HG03066 (cell line): ENCODE measurements at regions not wholly inside any gene's neighbourhood (a gene's known extent, or its start where the extent isn't known, plus 50 kb on each side); places are given as distances from the start of the nearest gene placed in this dataset.
"Not testable (repeated sequence)": the region's sequence is repeated elsewhere in the genome, so short reads cannot be mapped to it uniquely, and the experiment has no call there.

ENCODE experiments used
- ATAC-seq: cut with Tn5 transposase; IDR thresholded peaks from one replicate; pipeline ENCODE4 v1.9.1; 2021; ENCODE audit warnings: low read depth; ENCODE audit not compliant: unreplicated experiment

DNA sequence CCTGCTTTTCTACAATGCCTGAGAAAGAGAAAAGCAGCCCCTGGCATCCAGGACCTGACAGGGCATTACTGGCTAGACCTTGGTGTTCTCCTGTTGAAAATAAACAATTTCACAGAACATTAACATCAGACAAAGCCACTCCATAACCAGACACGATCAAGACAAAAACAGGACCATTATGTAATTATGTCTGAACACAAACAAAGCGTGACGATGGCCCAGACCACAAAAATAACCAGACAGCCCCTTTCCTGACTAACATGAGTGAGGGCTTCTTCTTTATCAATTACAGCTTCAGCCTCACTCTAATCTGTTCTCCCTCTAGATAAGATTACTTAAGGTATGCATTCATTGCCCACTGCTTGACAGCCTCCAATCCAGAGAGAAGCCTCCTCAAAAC is 172.7 kb upstream of the LMCD1 start:
- ATAC-seq, result no peak

- no peak for ATAC-seq
These were observed 172.0 kb upstream of the LMCD1 start for GRCh38 chr3:8329598-8329997.

DNA sequence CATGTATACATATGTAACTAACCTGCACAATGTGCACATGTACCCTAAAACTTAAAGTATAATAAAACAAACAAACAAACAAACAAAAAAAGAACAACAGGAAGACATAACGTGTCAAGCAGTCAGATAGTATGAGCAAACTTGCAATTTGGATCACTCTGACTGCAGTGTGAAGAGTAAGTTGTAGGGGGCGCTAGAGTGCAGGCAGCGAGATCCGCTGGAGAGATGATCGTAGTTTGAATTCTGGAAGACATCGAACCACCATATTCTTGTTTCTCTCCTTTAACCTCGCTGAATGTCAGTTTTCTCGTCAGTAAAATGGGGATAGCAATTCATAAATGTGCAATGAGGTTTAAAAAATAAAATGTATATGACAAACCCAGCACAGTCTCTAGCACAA is 165.2 kb upstream of the LMCD1 start:
- no peak for ATAC-seq

GRCh38 chr3:8338424-8338823 is 163.2 kb upstream of the LMCD1 start:
- ATAC-seq, result no peak

DNA sequence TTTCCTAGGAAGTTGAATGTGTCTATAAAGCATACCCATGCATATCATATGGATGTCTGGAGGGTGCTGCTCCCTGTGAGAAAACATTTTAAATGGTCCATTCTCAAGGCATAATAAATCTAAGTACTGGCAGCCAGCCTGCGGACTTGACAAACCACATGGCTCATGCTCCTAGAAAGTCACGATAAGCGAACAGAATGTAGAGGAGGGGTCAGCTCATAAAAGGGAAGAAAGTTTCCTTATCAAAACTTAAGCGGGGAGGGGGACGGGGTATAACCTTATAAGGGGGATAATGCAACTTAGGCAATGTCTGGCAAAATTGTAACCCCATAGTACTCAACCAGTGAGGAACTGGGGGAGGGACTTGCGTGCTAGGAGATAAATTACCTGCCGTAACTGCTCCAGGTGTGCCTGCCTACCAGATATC is 159.8 kb upstream of the LMCD1 start:
- ATAC-seq, result no peak

DNA sequence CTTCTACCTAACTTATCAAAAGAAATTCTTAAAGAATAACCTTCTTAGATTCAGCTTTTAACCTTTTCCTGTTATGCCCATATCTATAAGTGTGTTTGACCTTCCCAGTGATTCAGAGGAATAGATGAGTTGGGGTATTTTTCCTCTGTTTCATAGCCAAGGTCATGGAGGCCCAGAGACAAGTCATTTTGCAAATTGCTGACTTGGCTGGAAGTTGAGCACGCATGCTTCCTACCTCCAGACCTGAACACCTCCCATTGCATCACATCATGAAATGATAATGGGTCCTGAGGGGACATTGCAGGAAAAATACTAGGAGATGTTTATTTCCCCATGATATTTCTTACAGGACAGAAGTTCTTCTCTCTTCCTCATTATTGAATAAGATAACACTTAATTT is 158.6 kb upstream of the LMCD1 start:
- no peak for ATAC-seq

- no peak for ATAC-seq
These were observed 156.2 kb upstream of the LMCD1 start for GRCh38 chr3:8345398-8345797.

- no peak for ATAC-seq
These were observed 153.5 kb upstream of the LMCD1 start for GRCh38 chr3:8348076-8348475.

GRCh38 chr3:8352475-8352874 is 149.1 kb upstream of the LMCD1 start:
- ATAC-seq, result no peak

- no peak for ATAC-seq
These were observed 148.3 kb upstream of the LMCD1 start for GRCh38 chr3:8353364-8353763.

GRCh38 chr3:8355346-8355745 is 146.3 kb upstream of the LMCD1 start:
- ATAC-seq, result no peak

GRCh38 chr3:8356066-8356465 is 145.6 kb upstream of the LMCD1 start:
- not testable (repeated sequence) for ATAC-seq

- no peak for ATAC-seq
These were observed 143.8 kb upstream of the LMCD1 start for GRCh38 chr3:8357859-8358258.

- ATAC-seq, result no peak
These were observed 142.5 kb upstream of the LMCD1 start for GRCh38 chr3:8359133-8359532.

DNA sequence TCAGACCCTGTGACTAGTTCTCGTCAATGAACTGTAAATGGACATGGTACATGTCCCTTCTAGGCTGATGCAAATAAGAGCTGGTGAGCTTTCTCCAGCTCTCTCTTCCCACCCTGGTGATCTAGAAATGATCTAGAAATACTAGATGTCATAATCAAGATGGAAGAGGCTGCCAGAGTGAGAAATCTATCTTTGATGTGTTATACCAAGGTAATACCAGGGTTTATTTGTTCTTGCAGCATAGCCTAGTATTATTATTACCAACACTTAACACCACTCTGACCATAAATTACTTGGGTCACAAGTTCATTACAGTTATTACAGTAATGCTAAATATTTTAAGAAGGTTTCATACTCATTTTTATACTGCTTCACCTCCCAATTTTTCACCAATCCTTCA is 138.4 kb upstream of the LMCD1 start:
- no peak for ATAC-seq

DNA sequence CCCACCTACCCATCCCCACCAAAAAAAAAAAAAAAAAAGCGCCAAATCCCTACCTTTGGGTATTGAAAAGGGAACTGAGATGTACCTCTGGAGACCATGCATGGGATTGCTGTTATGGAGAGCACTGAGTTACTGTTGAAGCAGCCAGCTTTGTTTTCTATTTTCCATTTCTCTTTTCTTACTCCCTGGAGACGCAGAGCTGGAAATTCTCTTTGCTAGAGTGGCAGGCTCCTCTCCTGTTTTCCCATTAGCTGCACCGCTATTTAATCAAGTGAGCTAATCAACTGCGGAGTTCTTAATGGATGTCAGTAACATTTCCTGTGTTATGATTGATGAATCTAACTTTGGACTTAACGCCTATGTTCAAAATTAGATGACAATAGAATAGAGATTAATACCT is 136.1 kb upstream of the LMCD1 start:
- ATAC-seq, result no peak

DNA sequence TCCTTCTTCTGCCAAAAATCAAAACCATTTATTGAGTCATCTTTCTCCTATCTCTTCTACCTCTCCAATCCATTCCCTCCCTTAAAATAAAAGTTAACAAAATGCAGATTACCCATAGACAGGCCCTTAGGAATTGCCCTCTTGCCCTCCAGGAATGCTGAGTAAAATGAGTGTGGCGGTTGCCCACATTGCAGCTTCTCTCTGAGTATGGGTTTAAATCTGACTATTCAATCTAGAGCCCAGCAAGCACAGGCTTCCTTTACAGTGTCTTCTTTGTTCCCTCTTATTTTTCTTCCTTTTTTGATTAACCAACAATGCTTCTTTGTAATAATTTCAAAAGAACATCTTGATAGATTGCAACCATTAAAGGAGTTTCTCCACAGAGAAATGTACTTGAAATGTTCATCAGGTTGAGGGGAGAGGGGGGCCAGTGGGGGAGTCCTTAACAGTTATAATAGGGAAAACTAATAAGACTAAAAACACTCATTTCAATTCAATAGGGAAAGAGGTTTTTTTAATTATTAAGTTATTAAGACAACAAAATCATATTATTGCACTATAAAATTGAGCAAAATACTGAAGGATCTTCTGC is 135.3 kb upstream of the LMCD1 start:
- ATAC-seq, result no peak

GRCh38 chr3:8368598-8368997 is 133.0 kb upstream of the LMCD1 start:
- no peak for ATAC-seq

DNA sequence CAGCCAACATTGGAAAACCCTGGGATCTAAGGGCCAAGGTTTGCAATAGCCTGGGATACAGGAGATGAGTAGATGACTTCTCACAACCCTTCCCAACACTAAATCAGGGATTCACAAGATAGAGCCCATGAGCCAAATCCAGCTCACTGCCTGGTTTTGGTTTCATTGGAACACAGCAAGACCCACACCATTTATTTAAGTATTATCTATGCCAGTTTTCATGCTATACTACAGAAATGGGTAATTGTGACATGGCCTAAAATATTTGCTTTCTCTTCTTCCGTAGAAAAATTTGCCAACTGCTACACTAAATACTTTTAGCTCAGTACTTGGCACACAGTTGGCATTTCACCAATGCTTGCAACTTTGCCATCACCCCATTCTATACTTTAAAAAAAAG is 132.0 kb upstream of the LMCD1 start:
- ATAC-seq, result no peak

DNA sequence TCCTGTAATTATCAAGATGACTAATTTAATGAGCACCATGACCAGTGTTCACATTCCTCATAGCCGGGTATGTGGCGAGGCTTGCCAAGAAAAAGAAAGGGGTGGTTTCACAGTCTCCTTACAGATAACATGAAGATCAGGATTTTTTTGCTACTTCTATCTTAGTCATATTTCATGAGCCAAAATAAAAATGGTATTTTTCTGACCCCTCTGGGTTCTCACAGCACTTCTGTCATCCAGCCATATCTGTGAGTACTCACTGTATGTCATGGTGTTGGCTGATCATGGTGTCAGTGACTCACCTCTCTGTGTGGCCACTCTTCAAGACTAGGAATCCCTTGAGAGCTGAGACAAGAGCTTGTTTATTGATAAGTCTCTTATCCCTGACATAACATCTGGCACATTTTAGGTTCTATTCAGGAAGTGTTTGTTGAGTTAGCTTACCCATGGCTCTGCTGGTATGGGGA is 130.5 kb upstream of the LMCD1 start:
- no peak for ATAC-seq

- no peak for ATAC-seq
These were observed 129.6 kb upstream of the LMCD1 start for GRCh38 chr3:8371960-8372463.

DNA sequence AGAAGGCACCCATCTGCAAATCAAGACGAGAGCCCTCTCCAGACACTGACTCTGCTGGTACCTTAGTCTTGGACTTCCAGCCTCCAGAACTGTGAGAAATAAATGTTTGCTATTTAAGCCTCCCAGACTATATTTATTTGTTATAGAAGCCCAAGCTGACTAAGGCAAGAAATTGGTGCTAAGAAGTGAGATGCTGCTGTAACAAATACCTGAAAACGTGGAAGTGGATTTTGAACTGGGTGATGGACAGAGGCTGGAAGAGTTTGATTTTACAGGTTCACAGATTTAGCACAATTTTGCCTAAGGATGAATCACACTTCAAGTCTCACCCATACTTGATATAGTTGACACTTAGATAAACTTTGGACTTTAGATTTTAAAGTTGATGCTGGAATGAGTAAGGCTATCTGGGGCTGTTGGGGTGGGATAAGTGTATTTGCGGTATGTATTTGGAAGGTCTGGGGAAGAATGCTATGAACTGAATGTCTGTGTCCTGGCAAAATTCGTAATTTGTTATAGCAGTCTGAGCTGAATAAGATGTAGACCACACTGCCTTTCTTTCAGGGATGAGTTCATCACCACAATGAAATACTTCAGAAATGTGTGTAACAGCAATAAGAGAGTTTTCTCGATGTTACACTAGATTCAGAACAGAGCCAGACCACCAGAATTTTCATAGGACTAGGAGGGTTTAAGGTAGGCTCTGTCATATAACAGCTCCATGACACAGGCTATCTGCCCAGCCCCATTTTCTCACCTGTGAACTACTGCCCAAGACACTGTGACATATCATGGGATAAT is 120.5 kb upstream of the LMCD1 start:
- ATAC-seq, result no peak
